GM23338 (cell line): ENCODE measurements at regions not wholly inside any gene's neighbourhood (a gene's known extent, or its start where the extent isn't known, plus 50 kb on each side); places are given as distances from the start of the nearest gene placed in this dataset.

Source experiments
- CREB1 ChIP-seq: fragments of 250-450 bp; sonication (Bioruptor Pico); IDR thresholded peaks from 2 replicates; pipeline ENCODE4 v1.5.0; 2020; ENCODE audit warnings: low read depth, mild to moderate bottlenecking, moderate library complexity
- EZH2 ChIP-seq: fragments of 200-600 bp; sonication (generic); IDR thresholded peaks from one replicate; pipeline ENCODE4 v1.8.0; 2017; ENCODE audit warnings: antibody characterized with exemption, mild to moderate bottlenecking, low read depth; ENCODE audit not compliant: unreplicated experiment
- POLR2AphosphoS5 ChIP-seq: IDR thresholded peaks from 2 replicates; pipeline ENCODE4 v1.6.1; 2016; ENCODE audit warnings: antibody characterized with exemption, low read depth
- STAT1 ChIP-seq: IDR thresholded peaks from one replicate; pipeline ENCODE4 v1.6.1; 2016; ENCODE audit warnings: antibody characterized with exemption; ENCODE audit not compliant: unreplicated experiment
- TF ChIP-seq, protein P1 (sequence below): IDR thresholded peaks from 2 replicates; pipeline ENCODE4 v1.6.1; 2016; ENCODE audit warnings: antibody characterized with exemption
- TF ChIP-seq, protein P2 (sequence below), 2 experiments: fragments of 200-600 bp in 1 of 2; sonication (generic) in 1 of 2; conservative IDR thresholded peaks; 2 replicates each; pipeline versions ENCODE4 v1.5.1 to v1.6.1; 2016 to 2017; ENCODE audit warnings: antibody characterized with exemption in 2 of 2, low read depth in 2 of 2, mild to moderate bottlenecking in 2 of 2, moderate library complexity in 1 of 2
- TF ChIP-seq, protein P3 (sequence below): IDR thresholded peaks from one replicate; pipeline ENCODE4 v1.6.1; 2018; ENCODE audit warnings: antibody characterized with exemption; ENCODE audit not compliant: unreplicated experiment

DNA sequence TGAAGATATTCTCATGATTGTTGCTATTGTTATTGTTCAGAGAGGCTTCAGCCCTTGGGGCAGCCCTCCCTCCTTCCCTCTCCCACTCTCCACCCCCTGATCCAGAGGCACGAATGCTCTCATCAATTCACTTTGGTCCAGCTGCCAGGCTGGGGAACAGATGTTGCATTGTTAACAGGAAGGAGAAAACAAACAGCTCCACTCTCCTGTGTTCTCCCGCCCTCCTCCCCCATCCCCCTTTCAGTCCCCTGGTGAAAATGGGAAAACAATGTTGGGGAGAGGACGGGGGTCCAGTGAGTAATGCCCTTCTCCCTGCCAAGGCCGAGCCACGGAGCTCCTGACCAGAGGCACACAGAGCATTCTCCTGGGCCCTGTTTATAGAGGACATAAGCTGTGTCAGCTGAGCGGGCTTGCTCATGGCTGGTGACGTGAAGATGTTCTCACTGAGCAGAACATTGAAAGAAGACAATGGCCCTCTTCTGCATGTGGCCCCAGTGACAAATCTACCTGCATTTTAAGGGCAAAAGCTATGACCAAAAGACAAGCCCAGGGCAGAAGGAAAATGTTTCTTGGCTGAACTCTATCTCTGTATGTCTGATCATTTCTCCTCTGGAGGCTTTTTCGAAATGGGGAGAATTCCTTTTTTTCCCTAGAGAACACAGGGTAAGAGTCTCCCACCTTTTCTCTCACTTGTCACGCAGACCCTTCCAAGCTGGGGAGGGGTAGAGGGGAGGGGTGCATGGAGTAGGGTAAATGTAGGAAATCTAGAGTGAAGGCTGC lies 111.7 kb downstream of the GLUL start:
- TF ChIP-seq CREB1 (CRISPR knock-in tag): no peak
- TF ChIP-seq, protein P1, sequence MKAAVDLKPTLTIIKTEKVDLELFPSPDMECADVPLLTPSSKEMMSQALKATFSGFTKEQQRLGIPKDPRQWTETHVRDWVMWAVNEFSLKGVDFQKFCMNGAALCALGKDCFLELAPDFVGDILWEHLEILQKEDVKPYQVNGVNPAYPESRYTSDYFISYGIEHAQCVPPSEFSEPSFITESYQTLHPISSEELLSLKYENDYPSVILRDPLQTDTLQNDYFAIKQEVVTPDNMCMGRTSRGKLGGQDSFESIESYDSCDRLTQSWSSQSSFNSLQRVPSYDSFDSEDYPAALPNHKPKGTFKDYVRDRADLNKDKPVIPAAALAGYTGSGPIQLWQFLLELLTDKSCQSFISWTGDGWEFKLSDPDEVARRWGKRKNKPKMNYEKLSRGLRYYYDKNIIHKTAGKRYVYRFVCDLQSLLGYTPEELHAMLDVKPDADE: no peak
- TF ChIP-seq EZH2: no peak
- no peak for TF ChIP-seq STAT1
- no peak for TF ChIP-seq POLR2AphosphoS5
- TF ChIP-seq, protein P2, sequence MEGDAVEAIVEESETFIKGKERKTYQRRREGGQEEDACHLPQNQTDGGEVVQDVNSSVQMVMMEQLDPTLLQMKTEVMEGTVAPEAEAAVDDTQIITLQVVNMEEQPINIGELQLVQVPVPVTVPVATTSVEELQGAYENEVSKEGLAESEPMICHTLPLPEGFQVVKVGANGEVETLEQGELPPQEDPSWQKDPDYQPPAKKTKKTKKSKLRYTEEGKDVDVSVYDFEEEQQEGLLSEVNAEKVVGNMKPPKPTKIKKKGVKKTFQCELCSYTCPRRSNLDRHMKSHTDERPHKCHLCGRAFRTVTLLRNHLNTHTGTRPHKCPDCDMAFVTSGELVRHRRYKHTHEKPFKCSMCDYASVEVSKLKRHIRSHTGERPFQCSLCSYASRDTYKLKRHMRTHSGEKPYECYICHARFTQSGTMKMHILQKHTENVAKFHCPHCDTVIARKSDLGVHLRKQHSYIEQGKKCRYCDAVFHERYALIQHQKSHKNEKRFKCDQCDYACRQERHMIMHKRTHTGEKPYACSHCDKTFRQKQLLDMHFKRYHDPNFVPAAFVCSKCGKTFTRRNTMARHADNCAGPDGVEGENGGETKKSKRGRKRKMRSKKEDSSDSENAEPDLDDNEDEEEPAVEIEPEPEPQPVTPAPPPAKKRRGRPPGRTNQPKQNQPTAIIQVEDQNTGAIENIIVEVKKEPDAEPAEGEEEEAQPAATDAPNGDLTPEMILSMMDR (conservative IDR thresholded peaks at IDR 0.05; ENCODE audit: low read depth in 2 of 2): no peak
- TF ChIP-seq, protein P3, sequence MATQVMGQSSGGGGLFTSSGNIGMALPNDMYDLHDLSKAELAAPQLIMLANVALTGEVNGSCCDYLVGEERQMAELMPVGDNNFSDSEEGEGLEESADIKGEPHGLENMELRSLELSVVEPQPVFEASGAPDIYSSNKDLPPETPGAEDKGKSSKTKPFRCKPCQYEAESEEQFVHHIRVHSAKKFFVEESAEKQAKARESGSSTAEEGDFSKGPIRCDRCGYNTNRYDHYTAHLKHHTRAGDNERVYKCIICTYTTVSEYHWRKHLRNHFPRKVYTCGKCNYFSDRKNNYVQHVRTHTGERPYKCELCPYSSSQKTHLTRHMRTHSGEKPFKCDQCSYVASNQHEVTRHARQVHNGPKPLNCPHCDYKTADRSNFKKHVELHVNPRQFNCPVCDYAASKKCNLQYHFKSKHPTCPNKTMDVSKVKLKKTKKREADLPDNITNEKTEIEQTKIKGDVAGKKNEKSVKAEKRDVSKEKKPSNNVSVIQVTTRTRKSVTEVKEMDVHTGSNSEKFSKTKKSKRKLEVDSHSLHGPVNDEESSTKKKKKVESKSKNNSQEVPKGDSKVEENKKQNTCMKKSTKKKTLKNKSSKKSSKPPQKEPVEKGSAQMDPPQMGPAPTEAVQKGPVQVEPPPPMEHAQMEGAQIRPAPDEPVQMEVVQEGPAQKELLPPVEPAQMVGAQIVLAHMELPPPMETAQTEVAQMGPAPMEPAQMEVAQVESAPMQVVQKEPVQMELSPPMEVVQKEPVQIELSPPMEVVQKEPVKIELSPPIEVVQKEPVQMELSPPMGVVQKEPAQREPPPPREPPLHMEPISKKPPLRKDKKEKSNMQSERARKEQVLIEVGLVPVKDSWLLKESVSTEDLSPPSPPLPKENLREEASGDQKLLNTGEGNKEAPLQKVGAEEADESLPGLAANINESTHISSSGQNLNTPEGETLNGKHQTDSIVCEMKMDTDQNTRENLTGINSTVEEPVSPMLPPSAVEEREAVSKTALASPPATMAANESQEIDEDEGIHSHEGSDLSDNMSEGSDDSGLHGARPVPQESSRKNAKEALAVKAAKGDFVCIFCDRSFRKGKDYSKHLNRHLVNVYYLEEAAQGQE: no peak
